ENCODE measurements at regions not wholly inside any gene's neighbourhood (a gene's known extent, or its start where the extent isn't known, plus 50 kb on each side); places are given as distances from the start of the nearest gene placed in this dataset.

GRCh38 chr7:91378131-91378530 lies 113.9 kb downstream of the FZD1 start:
- TF ChIP-seq, protein P1, sequence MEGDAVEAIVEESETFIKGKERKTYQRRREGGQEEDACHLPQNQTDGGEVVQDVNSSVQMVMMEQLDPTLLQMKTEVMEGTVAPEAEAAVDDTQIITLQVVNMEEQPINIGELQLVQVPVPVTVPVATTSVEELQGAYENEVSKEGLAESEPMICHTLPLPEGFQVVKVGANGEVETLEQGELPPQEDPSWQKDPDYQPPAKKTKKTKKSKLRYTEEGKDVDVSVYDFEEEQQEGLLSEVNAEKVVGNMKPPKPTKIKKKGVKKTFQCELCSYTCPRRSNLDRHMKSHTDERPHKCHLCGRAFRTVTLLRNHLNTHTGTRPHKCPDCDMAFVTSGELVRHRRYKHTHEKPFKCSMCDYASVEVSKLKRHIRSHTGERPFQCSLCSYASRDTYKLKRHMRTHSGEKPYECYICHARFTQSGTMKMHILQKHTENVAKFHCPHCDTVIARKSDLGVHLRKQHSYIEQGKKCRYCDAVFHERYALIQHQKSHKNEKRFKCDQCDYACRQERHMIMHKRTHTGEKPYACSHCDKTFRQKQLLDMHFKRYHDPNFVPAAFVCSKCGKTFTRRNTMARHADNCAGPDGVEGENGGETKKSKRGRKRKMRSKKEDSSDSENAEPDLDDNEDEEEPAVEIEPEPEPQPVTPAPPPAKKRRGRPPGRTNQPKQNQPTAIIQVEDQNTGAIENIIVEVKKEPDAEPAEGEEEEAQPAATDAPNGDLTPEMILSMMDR (IDR thresholded peaks at IDR 0.05) = no peak
- TF ChIP-seq EP300 (IDR thresholded peaks at IDR 0.05) (no peak), POLR2A (IDR thresholded peaks at IDR 0.05) (no peak)

All from gastroesophageal sphincter (tissue), 3 donors.